GM19468 (cell line): ENCODE measurements at regions not wholly inside any gene's neighbourhood (a gene's known extent, or its start where the extent isn't known, plus 50 kb on each side); places are given as distances from the start of the nearest gene placed in this dataset.

Source experiments
- ATAC-seq: cut with Tn5 transposase; IDR thresholded peaks from one replicate; pipeline ENCODE4 v1.9.1; 2021; ENCODE audit warnings: mild to moderate bottlenecking, moderate library complexity, moderate number of reproducible peaks; ENCODE audit not compliant: unreplicated experiment; ENCODE audit errors: extremely low read depth

DNA sequence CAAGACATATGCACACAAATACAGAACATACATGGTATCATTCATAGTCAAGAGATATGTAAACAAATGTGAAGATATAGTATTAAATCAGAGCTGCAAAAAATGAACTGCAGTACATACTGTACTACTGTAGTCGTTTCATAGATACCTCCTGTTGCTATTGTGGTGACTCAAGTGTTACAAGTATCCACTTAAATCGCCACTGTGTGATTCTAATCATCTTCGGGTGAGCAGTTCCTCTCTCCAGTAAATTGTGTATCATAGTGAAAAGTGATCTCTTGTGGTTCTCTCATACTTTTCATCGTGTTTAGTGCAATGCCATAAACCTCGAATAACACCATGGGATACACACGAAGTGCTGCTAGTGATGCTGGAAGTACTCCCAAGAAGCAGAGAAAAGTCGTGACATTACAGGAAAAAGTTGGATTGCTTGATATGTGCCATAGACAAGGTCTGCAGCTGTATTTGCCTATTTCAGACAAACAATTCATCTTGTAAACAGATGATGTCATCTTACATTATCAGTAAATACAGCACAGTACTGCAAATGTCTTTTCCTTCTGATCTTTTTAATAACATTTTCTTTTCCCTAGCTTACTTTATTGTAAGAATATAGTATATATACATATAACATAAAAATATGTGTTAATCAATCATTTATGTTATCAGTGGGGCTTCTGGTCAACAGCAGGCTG, 222.2 kb downstream of the BCL11A start:
- ATAC-seq, result no peak

DNA sequence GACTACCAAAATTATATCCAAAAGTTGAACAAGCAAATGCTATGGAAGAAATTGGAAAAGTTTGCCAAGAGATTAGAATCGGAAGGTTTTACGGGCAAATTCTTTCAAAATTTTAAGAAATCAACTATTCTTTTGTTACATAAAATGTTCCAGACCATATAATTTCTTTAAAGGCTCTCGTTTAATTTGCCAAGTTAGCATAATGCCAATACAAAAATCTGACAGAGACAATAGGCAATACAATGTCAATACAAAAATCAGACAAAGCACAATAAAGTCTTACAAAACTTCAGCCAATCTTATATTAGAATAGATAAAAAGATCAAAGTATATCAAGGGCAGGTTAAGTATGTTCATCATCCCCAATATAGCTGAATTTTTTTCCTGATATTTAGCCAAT, 224.2 kb downstream of the BCL11A start:
- no peak for ATAC-seq

DNA sequence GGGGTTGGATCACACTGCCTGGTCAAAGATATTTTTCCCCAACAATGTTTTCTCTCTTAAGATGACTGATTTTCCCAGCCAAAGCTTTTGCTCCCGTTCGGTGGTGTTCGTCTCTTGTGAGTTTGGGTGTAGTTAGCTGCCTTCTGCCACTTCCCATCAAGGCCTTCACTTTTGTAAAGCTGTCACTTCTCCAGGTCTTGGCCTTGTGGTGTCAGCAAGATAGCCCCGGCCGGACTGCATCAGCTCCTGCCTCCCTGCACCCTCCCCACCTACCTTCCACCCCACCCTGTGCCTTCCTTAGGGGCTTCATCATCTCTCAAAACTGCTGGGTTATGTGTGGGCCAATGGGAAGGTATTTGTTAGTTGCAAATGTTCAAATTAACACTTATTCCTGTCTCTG, 228.9 kb downstream of the BCL11A start:
- ATAC-seq, result no peak

DNA sequence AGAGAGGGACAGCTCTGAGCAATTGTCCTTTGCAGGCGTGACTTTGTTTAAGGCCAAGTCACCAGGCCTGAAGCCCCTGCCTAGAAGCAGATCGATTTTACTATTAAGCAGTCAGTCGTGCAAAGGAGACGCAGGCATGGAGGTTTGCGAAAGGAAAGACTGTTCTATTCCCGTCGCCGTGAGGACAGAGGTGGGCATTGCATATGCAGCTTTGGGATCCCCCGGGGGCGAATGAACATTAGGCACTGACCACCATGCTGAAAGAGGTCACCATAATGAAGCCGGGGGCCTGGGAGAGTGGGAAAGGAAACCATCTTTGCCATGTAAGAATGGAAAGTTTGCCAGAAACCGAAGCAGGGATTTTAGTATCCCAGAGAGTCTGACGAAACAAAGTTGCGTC, 231.6 kb downstream of the BCL11A start:
- ATAC-seq, result no peak

DNA sequence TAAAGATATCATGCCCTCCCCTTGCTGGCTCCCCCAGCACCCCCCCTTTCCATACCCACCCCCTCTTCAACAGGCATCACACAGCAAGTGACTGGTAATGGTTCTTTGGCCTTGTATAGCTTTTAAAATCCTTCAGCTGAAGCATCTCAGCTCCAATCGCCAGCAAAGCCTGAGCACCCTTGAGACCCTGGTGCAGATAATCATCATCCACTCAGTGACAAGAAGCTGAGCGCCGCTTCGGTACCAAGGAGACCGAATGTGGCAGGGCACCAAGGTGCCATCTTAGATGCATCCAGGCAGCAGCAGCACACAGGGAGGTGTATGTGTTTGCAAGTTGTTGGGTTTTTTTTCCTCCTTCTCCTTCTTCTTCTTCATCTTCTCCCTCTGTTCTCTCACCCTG, 232.7 kb downstream of the BCL11A start:
- no peak for ATAC-seq

DNA sequence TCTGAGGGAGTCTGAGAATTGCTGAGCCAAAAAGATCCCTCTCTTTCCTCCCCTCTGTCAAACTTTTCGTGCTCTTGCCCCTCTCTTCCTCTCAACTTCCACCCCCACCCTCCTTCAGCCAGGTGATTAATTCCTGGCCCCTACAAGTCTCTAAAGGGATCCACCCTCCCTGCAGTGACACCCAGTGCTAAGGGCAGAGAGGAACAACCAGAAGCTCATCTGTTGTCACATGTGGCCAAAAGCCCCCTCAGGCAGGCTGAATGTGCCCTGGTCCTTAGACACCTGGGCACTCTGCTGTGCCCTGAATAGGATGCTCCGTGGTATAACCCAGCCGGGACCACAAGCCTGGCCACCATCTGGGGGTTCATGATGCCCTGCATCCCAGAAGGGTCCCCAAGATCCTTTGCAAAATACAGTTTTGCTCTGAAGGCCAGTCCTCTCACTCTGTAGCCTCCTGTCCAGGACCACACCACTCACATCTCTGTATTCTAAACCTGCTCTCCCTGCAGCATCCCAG, 234.4 kb downstream of the BCL11A start:
- no peak for ATAC-seq

DNA sequence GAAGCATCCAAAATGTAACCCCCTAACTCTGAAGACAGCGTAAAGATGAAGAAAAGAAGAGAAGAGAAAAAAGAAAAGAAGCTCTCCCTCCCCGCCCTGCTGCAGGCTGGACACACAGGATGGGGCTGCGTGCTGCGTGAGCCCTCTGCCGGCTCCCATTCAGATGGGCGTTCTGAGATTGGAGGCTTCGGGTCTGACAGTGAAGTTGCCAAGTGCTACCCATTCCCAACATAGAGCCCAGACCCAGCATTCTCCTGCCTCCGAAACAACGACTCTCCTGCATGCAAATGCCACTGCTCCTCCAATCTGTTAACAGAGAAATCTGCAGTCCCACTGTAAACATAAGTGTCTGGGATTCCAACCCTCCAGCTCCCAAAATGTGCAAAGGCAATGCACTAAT, 234.9 kb downstream of the BCL11A start:
- no peak for ATAC-seq

DNA sequence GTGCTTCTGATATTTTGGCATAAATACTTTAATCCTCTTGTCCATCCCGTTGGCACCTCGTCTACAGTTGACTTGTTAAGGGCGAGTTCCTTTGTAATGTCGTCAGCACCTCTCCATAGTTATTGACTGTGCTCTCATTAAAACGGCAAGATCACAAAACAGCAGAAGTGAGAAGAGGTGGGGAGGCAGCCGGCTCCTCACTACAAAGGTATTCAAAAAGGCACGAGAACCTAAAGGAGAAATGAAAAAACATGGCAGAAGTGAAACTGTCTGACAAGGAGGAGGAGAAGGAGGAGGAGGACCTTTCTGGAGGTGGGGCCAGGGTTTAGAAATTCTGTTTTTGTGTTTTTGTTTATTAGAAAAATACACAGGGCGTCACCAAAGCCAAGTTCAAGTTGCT, 235.6 kb downstream of the BCL11A start:
- peak; percentile 58 for ATAC-seq

DNA sequence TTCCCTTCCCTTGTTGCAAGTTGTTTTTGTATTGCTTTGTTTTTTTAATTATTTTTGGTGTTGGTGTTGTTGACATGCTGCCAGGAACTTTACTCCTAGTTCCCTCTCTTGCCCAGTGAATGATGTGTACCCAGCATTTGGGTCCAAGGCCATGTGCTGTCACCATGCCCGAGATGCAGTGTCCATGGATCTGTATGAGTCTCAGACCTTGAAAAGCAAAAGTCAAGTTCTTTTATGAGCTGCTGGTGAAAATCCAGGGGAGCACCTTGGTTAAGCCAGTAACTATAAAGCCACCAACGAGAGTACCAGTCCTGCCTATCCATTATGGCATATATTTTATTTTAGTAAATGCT, 236.4 kb downstream of the BCL11A start:
- no peak for ATAC-seq

DNA sequence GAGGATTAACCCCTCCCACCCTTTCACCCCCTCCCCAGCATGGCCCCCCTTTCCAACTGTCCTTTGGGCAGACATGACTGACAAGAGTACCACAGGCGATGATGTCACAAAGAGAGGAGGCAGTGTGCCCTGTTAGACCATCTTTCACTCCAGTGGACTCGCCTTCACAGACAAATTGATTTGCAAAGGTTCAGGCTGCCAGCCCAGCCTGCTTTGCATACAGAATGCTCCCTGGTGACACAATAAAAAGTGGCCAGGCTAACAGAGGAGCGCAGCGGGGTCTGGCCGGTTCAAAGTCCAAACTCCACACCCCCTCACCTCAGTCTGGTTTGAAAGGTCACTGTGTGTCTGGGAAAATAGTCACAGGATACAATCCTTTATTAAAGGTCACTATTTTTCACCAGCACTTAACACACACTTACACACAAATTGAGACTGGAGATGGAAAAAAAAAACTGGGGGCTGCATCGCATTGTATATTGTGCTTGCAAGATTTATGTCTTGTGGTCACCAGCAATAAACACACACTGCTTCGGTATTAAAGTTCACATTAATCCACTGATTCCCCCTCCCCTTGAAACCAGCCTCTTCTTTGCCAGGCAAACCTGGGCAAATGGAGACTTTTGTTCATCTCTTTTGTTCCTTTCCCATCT, 236.9 kb downstream of the BCL11A start:
- ATAC-seq, result no peak

DNA sequence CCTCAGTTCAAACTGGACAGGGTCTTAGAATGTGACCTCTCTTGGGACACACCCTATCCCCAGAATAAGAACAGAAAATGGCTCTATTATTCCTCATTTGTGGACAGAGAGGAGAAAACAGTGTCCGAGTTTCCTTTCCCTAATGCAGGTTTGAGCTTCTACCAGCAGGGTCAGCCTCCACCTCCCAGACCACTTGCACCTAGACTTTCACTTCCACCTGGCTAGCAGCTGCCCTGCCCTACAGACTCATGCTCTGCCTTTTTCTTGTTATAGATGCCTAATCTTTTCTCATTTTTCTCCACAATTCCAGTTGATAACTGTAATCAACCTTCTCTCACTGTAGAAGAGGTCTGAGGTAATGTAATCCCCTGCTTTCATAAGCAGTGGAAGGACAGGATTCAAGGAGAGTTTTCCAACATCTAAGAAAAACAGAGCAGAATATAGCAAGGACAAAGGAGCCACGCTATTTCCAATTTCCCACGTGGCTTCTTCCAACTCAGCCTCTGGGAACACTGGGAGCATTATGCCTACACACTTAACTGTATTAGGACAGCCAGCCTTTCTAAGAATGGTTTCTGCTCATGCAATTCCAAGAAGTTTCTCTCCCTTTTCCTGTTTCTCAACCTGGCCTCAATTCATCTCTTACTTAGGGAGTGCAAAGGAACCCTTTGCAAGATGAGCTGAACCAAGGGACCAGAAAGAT, 239.8 kb downstream of the BCL11A start:
- no peak for ATAC-seq

DNA sequence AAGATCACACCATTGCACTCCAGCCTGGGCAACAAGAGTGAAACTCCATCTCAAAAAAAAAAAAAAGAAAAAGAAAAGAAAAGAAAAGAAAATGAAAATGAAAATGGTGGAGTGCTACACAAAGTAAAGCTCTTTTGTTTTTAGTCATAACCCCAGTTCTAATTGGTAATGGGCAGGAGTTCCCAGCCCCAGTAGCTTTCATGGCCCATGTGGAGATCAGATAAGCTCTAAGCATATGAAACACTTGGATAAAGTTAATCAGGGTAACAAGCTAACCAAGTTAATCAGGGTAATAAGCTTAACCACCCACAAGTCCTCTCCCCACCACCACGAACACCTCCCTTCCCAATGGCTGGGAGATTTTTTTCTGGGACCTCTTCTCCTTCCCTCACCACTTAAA, 240.8 kb downstream of the BCL11A start:
- peak; percentile 45 for ATAC-seq

DNA sequence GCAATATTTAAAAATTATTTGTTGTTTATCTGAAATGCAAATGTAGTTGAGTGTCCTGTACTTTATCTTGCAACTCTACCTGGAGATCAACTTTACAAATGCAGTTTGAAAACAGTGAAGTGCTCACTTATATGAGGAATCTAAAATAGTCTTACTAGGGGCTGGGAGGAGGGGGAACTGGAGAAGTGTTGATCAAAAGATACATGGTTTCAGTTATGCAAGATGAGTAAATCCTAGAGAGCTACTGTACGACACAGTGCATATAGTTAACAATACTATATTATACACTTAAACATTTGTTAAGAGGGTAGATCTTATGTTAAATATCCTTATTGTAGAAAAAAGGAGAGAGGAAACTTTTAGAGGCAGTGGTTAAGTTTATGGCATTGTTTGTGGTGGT, 241.9 kb downstream of the BCL11A start:
- ATAC-seq, result no peak

DNA sequence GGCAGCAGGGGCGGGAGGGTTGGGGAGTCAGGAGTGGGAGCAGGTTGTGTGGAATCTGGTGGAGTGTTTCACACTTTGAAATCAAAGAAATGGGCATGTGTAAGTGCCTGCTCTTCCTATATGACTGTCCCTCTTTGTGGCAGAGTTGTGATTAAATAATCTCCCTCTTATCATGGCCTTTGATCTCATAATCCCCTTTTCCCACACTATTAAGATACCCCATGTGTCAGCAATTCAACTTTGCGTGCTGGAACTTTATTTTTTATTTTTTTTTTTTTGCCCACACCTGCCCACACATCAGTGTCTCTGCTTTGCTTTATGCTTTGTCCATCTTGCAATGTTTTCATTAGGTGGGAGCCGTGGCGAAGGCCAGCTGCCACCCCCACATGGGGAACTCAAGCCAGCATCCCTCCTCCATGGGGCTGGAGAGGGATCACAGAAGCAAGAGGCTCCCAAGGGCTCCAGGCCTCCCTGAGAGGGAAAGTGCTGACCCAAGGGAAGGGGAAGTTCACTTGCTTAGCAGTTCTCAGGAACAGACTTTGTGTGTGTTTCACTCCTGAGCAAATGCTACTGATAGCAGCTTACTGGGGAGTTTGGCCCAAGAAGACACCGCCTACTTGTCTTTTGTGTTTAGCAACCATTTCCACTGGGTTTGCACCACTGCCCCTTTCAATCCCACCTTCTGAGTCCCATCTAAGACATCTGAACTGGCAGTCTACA, 243.4 kb downstream of the BCL11A start:
- ATAC-seq, result no peak

DNA sequence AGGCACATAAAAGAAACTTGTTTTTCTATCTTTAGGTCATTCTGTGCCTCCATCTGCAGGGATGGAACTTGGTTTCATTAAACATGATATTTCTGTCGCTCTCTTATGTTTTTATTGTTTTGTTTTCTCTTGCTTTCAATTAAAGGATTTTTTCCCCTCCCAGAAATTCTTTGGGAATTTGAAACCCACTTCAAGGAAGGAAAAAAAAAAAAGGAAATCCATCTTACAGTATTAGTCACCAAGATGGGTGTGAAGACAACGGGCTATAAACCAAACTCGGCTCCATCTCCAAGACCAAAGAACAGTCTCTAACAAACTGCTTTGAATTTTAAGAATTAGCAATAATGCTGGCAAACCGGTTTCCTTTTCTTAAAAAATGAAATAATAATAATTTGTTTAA, 244.1 kb downstream of the BCL11A start:
- no peak for ATAC-seq

DNA sequence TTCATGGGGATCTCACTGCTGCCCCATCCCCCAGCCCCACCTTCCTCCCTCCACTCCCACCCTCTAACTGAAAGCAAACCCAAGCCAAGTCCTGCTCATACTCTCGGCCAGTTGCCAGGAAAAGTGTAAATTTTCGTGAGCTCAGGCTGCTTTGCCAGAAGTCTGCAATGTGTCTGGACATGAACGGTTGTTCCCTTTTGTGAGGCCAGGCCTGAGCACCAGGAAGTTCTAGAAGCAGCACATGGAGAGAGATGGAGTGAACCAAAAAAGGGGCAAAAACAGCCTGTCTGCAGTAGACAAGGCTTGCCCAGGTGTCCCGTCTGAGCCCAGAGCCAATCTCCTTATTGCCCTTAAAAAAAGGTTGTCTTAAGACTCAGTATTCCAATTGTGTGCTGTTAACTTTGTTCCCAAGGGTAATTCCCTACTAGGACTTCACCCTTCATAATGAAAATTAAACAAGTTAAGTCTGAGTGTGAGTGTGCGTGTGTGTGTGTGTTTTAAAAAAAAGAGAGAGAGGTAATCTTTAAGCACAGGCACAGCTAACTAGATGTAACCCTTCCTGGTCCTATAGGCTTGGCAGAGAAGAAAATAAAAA, 247.1 kb downstream of the BCL11A start:
- ATAC-seq, result no peak

DNA sequence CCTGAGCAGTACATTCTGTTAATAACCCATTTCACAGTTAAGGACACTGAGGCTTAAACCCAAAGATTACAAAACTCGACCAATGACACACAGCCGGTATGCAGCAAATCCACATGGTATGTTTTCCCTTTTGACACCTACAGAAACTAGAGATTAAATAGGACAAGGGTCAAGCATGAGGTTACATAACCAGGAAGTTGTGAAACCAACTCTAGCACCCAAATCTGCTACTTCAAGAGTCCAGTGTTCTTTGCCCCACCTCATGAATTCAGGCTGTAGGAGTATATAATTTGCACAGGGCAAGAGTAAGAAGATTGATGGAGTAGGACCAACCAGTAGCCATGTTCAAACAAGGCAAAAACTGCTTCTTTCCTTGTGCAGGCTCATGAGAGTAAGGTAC, 249.8 kb downstream of the BCL11A start:
- ATAC-seq, result no peak

DNA sequence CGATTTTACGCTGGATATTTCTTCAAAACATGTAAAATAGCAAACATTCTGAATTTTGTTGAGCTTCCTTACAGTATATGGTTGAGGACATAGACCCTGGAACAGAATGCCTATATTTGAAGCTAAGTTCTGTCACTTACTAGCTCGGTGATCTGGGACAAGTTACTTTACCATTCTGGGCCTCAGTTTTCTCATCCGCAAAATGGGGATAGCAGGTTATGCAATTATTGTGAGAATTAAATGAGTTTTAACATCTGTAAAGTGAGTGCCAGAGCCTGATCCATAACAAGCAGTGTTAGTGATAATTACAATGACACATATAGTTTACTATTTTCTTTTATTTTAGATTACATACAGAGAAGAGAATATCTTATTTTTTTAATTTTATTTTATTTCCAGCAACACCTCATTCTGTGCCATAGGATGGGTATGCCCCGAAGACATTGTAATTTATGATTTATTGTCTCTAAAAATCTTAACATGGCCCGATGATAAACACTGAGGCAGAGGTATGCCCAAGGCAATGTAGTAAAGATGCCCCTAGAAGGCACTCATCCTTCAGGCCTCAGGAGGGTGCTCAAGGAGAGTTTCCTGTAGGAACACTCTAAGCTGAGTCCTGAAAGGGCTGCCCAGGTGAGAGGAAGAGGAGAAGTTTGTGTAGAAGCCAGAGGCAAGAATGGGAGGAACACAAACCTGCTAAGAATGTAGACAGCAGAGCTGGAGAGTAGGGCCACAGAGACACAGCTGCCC, 250.9 kb downstream of the BCL11A start:
- no peak for ATAC-seq

DNA sequence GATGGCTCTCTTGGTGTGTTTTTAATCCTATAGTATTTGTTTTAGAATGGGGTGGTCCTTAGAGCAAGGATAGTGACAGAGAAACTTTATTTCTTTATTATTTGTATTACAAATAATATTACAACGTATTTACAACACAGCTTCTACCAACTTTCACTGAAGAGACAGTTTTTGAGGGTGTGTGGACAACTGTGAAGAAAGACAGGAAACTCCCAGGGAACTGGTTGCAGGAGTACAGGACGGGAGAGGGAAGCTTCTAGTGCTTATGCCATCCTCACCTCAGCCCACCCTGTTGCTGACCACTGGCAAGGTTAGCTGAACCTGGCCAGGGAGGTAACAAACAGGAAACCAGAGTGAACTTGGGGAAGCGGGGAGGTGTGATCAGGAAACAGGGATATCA, 251.7 kb downstream of the BCL11A start:
- no peak for ATAC-seq

DNA sequence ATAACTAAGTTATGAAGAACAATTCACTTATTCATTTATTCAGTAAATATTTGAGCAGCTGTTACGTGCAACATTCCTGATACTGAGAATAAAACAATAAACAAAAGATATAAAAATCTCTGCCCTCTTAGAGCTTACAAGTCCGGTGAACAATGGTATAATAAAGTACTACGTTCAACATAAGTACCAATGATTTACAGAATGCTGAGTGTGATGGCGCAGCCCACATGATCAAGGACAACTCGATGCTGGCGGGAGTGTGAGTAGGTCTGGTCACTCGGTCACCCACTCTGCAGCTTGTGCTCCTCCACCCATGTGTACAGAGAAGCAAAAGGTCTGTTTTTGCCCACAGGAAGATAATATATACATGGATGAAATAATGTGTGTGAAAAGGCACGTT, 254.3 kb downstream of the BCL11A start:
- no peak for ATAC-seq
